Osteoblast (primary cell): ENCODE measurements at regions not wholly inside any gene's neighbourhood (a gene's known extent, or its start where the extent isn't known, plus 50 kb on each side); places are given as distances from the start of the nearest gene placed in this dataset.

Experiments used
- DNase-seq: peaks from one replicate; pipeline ENCODE4 v3.0.0; 2011; ENCODE audit warnings: low spot score, mixed read lengths; ENCODE audit not compliant: insufficient read length; ENCODE audit errors: missing footprints
- H2AFZ ChIP-seq: 2 replicates; pipeline ENCODE4 v1.6.0; 2011; ENCODE audit warnings: mild to moderate bottlenecking, low read length
- H3K27ac ChIP-seq: 2 replicates; pipeline ENCODE4 v1.5.1; 2011; ENCODE audit warnings: mild to moderate bottlenecking, low read depth, low read length, moderate library complexity
- H3K27me3 ChIP-seq: 2 replicates; pipeline ENCODE4 v1.6.0; 2012; ENCODE audit warnings: mild to moderate bottlenecking, control low read depth, inconsistent platforms, low read length, moderate library complexity; ENCODE audit not compliant: insufficient read depth
- H3K36me3 ChIP-seq: 2 replicates; pipeline ENCODE4 v1.5.1; 2011; ENCODE audit warnings: mild to moderate bottlenecking, low read length, control low read depth, moderate library complexity; ENCODE audit not compliant: insufficient read depth
- H3K4me1 ChIP-seq: 2 replicates; pipeline ENCODE4 v1.5.1; 2011; ENCODE audit warnings: mild to moderate bottlenecking, low read length, control low read depth, moderate library complexity; ENCODE audit not compliant: insufficient read depth
- H3K4me2 ChIP-seq: 2 replicates; pipeline ENCODE4 v1.6.0; 2011; ENCODE audit warnings: mild to moderate bottlenecking, low read length; ENCODE audit not compliant: insufficient read depth
- H3K4me3 ChIP-seq: fragments of 200-600 bp; sonication (generic); 3 replicates; pipeline ENCODE4 v1.5.1; 2012; ENCODE audit warnings: mild to moderate bottlenecking, low read length, inconsistent platforms; ENCODE audit not compliant: insufficient read depth
- H3K79me2 ChIP-seq: 2 replicates; pipeline ENCODE4 v1.6.0; 2012; ENCODE audit warnings: mild to moderate bottlenecking, low read length, control low read depth, inconsistent platforms; ENCODE audit not compliant: insufficient read depth
- H3K9me3 ChIP-seq: 2 replicates; pipeline ENCODE4 v1.5.1; 2011; ENCODE audit warnings: low read depth, low read length, control low read depth
- H4K20me1 ChIP-seq: 2 replicates; pipeline ENCODE4 v1.6.0; 2012; ENCODE audit warnings: mild to moderate bottlenecking, low read length, control low read depth; ENCODE audit not compliant: insufficient read depth
- TF ChIP-seq, protein P1 (sequence below): IDR thresholded peaks from 2 replicates; pipeline ENCODE4 v1.5.1; 2011; ENCODE audit warnings: mild to moderate bottlenecking, low read depth, low read length, moderate library complexity; ENCODE audit errors: extremely low read depth

DNA sequence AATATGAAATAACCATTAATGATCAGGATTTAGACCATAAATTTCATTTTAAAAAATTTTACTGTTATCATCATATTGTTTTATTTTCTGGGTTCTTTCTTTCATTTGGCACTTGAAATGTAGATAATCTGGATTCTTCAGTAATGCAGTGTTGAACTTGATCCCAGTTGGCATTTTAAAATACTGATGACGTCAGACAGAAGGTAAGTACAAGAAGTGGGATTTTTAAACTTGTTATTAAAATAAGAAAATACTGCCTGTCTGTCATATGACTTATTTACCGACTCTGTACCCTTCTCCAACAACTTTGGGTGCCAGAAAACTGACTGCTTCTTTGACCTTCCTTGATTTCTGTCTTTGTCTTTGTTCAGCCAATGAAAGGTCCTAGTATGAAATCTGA, 415.1 kb upstream of the NEGR1 start:
- no peak for DNase-seq
- no peak overlapping the region for H3K4me2 ChIP-seq
- no peaks in the 10 kb centered on the region for H3K4me1 ChIP-seq
- H4K20me1 ChIP-seq: no peaks in the 10 kb centered on the region
- H2AFZ ChIP-seq: no peak overlapping the region
- H3K4me3 ChIP-seq: no peak overlapping the region
- H3K9me3 ChIP-seq: no peaks in the 10 kb centered on the region
- TF ChIP-seq, protein P1, sequence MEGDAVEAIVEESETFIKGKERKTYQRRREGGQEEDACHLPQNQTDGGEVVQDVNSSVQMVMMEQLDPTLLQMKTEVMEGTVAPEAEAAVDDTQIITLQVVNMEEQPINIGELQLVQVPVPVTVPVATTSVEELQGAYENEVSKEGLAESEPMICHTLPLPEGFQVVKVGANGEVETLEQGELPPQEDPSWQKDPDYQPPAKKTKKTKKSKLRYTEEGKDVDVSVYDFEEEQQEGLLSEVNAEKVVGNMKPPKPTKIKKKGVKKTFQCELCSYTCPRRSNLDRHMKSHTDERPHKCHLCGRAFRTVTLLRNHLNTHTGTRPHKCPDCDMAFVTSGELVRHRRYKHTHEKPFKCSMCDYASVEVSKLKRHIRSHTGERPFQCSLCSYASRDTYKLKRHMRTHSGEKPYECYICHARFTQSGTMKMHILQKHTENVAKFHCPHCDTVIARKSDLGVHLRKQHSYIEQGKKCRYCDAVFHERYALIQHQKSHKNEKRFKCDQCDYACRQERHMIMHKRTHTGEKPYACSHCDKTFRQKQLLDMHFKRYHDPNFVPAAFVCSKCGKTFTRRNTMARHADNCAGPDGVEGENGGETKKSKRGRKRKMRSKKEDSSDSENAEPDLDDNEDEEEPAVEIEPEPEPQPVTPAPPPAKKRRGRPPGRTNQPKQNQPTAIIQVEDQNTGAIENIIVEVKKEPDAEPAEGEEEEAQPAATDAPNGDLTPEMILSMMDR: no peak
- H3K27me3 ChIP-seq: no peaks in the 10 kb centered on the region
- H3K36me3 ChIP-seq: no peaks in the 10 kb centered on the region
- no peaks in the 10 kb centered on the region for H3K79me2 ChIP-seq
- no peak overlapping the region for H3K27ac ChIP-seq

DNA sequence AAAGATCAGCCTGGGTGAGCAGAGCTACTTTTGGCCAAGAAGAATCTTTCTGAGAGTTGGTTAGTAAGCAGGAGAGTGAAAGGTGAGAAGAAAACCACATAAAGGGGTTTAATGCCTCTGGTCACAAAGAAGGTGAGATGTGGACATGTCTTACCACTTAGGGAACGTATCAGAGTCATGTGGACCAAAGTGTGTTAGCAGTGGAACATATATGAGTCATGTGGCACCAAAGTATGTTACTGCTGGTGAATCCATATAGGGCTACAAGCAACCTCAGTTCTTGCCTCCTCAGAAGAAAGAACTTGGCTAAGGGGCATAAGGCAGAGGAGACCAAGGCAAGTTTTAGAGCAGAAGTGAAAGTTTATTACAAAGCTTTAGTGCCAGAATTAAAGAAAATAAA, 411.6 kb upstream of the NEGR1 start:
- H3K4me3 ChIP-seq: no peak overlapping the region
- H2AFZ ChIP-seq: no peak overlapping the region
- H3K27ac ChIP-seq: no peak overlapping the region
- no peaks in the 10 kb centered on the region for H4K20me1 ChIP-seq
- H3K36me3 ChIP-seq: no peaks in the 10 kb centered on the region
- H3K4me2 ChIP-seq: no peak overlapping the region
- DNase-seq: no peak
- H3K4me1 ChIP-seq: no peaks in the 10 kb centered on the region
- TF ChIP-seq, protein P1: no peak
- no peaks in the 10 kb centered on the region for H3K27me3 ChIP-seq
- peaks cover 2% of the 10 kb centered on the region for H3K9me3 ChIP-seq
- no peaks in the 10 kb centered on the region for H3K79me2 ChIP-seq

DNA sequence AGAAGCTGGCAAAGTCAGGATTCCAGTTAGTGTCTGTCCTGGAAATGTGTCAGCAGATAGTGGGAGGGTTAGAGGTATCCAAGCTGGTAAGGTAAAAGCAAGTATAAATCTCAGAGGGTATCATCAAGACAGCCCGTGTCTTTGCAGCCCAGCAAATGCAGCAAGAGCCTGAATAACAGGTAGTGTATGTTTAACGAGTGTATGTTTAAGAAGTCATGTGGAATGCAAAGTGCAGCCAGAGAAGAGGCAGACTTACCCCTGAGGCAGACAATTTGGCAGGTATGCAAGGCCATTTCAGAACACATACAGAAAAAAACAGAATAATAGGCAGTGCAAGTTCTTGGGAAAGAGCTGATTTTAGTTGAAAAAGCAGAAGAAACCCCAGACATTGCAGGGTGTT, 411.0 kb upstream of the NEGR1 start:
- Histone ChIP-seq H3K4me3 (no peak overlapping the region), H3K27me3 (no peaks in the 10 kb centered on the region), H3K4me2 (no peak overlapping the region), H3K36me3 (no peaks in the 10 kb centered on the region), H3K4me1 (no peaks in the 10 kb centered on the region), H2AFZ (no peak overlapping the region), H3K9me3 (peaks cover 2% of the 10 kb centered on the region), H3K27ac (no peak overlapping the region), H3K79me2 (no peaks in the 10 kb centered on the region), H4K20me1 (no peaks in the 10 kb centered on the region)
- DNase-seq: no peak
- TF ChIP-seq, protein P1: no peak

DNA sequence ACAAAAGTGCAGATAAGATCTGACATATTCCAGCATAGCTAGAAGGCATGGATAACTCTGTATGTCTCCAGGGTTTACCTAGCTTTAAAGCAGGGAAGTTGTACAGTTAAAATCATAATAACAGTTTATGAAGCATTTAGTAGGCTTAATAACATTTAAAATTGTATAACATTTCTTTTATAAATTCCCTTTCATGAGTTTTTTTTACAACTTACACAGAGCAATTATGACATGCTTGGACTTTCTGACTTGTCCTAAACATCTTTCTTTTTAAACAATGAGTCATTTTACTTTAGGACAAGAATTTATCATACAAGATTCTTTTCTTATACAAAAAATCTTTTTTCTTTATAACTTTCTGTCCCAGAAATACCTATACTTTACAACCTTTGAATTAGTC, 408.5 kb upstream of the NEGR1 start:
- Histone ChIP-seq H3K36me3 (no peaks in the 10 kb centered on the region), H2AFZ (no peak overlapping the region), H3K27ac (no peak overlapping the region), H3K9me3 (peaks cover 2% of the 10 kb centered on the region), H3K4me2 (no peak overlapping the region), H3K79me2 (no peaks in the 10 kb centered on the region), H3K4me1 (no peaks in the 10 kb centered on the region), H3K27me3 (no peaks in the 10 kb centered on the region), H3K4me3 (no peak overlapping the region), H4K20me1 (no peaks in the 10 kb centered on the region)
- TF ChIP-seq, protein P1: no peak
- no peak for DNase-seq
